Islet precursor cell (in vitro differentiated cells): ENCODE measurements at regions not wholly inside any gene's neighbourhood (a gene's known extent, or its start where the extent isn't known, plus 50 kb on each side); places are given as distances from the start of the nearest gene placed in this dataset.
A peak's percentile ranks its signal among the peaks of the same experiment; 100 is the strongest.
"Not testable (repeated sequence)": the region's sequence is repeated elsewhere in the genome, so short reads cannot be mapped to it uniquely, and the experiment has no call there.

Experiments used
- DNase-seq: peaks from one replicate; pipeline ENCODE4 v3.0.0-alpha.2; 2018

GRCh38 chr2:102871707-102872106 lies 109.9 kb downstream of the TMEM182 start:
- DNase-seq: no peak

- no peak for DNase-seq
Observed at GRCh38 chr2:102872388-102872787, 110.6 kb downstream of the TMEM182 start.

DNA sequence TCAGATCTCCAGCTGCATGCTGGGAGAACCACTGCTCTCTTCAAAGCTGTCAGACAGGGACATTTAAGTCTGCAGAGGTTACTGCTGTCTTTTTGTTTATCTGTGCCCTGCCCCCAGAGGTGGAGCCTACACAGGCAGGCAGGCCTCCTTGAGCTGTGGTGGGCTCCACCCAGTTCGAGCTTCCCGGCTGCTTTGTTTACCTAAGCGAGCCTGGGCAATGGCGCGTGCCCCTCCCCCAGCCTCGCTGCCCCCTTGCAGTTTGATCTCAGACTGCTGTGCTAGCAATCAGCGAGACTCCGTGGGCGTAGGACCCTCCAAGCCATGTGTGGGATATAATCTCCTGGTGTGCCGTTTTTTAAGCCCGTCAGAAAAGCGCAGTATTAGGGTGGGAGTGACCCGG lies 117.7 kb downstream of the TMEM182 start:
- not testable (repeated sequence) for DNase-seq

GRCh38 chr2:102880731-102881130 lies 118.9 kb downstream of the TMEM182 start:
- DNase-seq: no peak

DNA sequence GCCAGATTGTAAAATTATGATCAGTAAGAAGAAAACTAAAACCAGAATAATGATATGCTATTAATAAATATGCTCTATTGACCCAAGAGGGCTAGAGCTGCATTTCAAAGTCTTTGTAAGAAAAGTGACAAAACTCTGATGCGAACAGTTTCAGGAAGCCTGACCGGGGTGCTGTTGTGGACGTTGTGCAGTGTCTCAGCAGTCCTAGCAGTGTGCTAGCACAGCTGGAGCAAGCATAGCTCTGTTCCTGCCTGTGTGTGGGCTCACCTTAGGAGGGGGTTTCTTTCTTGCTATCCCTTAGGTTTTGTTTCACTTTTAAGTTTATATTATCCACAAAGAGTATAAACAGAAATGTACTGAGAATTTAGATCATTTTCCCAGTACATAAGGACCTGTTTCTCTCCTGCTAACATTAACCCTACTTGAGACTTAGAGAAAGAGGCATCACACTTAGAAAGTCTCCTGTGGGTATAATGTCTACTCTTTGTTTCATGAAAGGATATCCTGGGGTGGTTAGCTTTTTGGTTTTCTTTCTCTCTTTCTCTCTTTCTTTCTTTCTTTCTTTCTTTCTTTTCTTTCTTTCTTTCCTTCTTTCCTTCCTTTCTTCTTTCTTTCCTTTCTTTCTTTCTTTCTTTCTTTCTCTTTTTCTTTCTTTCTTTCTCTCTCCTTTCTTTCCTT lies 124.5 kb downstream of the TMEM182 start:
- no peak for DNase-seq

DNA sequence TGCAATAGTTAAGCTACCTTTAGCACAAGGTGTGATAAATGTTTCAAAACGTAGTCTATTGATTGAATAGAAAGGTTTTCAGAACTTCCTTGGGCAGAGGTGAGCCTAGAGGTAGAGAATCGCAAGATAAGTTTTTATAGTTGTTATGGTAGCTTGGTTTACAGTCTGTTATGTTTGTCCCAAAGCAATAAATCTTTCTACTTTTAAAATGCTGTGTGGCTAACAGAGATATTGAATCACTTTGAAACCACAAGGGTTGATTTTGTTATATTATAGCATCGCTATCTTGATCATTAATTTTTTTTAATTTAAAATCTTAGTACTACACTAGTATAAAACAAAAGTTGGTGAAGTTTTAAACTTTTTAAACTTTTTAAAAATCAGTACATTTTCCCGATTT lies 126.7 kb downstream of the TMEM182 start:
- DNase-seq: no peak

DNA sequence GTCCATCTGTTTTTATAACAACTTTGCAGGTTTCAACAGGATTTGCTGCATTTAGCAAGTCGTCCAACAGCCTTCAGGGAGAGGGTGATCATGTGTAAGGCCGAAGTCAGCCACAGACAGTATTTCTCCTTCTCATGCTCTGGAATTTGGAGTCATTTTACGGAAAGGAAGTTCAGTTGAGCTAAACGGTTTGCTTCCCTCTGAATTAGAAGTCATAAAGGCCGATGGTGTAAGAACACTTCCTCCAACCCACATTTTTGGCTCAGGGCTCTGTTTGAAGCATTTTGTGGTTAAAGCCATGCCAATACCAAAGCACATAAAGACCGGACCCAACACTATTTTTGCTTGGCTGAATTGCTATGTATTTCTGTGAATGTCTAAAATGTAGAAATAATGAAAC lies 129.5 kb downstream of the TMEM182 start:
- DNase-seq: no peak

DNA sequence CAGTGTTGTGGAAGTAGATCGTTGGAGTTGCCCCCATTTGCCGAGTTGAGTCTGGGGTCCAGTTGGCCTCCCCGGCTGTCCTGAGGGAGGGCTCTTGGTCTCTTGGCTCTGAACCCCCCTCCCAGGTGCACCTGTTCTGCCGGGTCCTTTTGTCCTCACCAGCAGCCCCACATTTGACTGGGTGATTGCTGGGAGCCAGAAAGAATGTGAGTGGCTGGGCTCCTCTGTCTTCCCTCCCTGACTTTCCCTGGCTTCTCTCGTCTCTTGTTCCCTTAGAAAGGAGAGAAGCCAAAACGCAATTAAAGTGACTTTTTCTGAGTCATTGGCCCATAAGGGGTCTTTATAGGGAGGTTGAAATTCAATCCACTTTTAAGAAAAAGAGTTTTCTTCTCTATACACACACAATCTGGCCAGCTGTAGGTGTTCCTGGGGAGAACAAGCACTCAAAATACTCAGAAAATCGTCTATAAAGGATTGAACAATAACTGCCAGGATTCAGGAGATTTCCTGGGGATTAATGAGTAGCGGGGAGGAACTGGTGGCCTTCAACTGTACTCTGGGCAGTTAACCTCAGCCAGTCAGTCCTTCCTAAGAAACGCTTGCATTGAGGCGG lies 131.0 kb downstream of the TMEM182 start:
- no peak for DNase-seq

DNA sequence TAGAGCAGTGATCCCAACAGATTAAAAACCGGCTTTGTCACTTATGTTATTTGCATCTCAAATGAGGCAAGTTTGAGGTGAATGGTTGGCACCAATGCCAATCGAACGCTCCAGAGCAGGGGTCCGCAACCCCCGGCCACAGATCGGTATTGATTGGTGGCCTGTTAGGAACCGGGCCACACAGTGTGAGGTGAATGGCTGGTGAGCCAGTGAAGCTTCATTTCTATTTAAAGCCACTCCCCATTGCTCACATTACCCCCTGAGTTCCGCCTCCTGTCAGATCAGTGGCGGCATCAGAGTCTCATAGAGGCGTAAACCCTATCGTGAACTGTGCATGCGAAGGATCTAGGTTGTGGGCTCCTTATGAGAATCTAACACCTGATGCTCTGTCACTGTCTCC lies 132.0 kb downstream of the TMEM182 start:
- DNase-seq: no peak

DNA sequence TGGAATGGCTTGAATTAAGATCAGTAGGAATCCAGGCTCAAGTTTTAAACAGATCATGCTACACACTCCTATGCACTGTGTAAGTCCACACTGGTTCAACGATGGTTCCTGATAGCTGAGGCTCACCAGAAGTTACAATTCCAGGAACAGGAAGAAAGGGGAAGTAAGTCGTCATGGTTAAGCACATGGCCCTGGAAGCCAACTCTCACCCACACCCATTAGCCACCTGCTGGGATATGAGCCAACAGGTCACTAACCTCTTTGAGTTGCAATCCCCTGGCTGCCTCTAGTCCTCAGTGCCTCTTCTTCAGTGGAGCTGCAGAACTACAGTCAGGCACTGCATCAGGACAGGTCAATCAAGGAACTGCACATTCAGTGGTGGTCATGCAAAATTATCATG lies 133.5 kb downstream of the TMEM182 start:
- no peak for DNase-seq

DNA sequence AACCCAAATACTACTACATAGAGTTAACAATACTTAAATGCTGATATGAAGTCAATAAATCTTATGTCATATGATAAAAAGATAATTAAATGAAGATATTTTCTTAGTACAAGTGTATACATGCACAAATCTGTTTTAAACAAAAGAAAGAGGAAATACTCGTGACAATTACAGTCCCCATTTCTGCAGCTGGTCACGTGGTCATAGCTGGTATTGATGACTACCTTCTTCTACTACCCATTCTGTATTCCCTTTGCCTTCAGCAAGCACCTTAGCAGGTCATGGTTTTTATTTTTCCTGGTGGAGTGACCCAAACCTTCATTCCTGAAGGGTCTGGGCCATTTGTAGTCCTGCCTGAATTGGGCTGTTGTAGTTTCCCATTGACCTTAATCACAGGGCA lies 147.4 kb downstream of the TMEM182 start:
- not testable (repeated sequence) for DNase-seq

DNA sequence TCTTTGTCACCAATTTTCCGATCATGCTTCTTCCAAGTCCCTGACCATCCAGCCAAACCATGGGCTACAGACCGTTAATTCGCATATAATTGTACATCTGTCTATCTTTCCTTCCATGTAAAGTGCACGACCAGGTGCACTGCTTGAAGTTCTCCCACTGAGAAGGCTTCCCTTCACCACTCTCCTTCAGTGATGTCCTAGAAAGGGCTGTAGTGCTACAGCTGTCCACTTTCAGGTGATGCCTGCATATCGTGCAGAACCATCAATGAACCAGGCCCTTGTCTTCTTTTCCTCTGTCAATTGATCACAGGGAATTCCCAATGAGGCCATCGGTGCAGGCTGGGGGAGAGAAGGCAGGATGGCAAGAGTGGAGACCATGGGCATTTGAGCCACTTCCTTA lies 148.9 kb downstream of the TMEM182 start:
- DNase-seq: no peak

DNA sequence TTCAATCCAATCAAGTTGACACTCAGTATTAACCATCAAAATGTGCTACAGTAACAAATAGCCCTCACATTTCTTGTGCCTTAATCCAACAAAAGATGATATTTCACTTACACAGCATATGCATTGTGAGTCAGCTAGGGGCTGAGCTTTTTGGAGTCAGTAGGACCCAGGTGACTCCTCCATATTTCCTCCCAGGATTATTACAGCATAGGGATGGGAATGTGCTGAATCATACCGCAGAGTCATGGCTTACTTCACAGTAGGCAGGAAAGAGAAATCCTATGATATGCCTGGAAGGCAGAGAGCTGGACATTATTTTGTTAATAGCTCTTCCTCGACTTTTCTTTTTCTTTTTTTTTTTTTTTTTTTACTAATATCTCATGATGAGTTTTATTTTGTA lies 153.3 kb downstream of the TMEM182 start:
- DNase-seq: no peak

DNA sequence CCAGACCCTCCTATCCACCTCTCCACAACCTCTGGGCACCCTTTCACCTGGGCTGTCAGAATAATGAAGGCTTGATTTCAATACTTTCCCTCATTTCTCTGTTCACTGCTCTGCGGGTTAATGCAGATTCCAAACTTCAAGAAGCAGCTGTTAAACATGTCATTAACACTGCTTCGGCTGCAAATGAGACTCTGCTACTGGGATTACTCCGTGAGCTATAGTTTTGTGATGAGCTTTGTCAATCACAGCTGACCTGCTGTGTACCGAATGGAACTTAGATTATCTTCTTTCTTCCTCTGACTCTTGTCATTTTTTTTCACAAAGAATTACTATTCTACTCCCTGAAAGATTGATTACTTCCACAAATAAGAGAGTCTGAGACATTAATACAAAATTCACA lies 160.5 kb downstream of the TMEM182 start:
- no peak for DNase-seq

- no peak for DNase-seq
Observed at GRCh38 chr2:102925003-102925402, 163.2 kb downstream of the TMEM182 start.

GRCh38 chr2:102927854-102928267 lies 166.0 kb downstream of the TMEM182 start:
- no peak for DNase-seq

DNA sequence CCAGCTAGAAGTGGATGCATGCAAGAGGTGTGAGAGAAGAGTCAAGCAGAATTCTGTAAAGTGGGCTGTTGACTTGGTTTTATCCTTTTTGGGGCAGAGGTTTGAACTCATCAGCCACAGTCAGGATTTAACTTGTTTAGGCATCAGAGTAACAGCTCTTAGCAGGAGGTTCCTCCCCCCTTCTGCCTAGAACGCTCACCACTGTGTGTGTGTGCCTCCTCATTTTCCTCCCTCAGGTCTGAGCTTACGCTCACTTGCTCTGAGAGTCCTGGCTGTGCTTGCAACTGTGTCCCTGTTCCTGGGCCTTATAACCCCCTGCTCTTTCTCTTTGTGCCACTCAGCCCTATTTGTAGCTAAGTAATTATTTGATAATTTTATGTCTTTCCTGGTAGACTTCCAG lies 167.9 kb downstream of the TMEM182 start:
- no peak for DNase-seq

GRCh38 chr2:102932501-102932900 lies 170.7 kb downstream of the TMEM182 start:
- peak; percentile 58 for DNase-seq

GRCh38 chr2:102939207-102939606 lies 177.4 kb downstream of the TMEM182 start:
- DNase-seq: no peak

DNA sequence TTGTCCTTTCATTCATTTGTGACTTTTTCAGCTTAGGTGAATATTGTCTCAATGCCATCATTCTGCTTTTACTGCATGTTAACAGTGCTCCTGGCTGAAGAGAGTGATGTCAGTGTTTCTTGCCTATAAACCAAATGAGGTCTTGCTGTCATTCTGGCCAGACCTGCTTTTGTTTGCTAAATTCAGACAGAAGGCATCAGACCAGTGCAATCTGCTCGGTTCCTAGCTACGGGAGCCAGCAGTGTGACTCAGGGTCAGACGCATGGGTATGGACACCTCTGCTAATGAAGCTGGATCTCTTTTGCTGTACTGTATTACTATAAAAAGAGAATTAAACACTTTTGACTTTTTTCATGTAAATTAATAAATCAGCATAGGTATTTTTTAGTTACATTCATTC lies 178.9 kb downstream of the TMEM182 start:
- DNase-seq: peak; percentile 74

DNA sequence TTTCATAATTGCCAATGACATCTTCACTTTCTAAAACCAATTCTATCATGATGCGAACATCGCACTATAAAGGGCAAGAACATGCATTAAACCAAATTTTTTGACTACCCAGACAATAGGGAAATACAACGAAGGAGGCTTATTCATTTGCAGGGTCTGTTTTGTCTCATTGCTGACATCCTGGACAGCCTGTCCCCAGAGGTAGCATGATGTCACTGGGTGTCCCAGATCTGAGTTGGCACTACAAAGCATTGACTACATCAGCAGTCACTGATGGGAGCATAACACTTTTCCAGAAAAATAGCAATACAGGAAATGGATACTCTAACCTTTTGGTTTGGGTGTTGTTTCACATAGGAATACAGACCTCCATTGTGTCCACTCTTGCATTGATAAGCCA lies 180.3 kb downstream of the TMEM182 start:
- no peak for DNase-seq

- no peak for DNase-seq
Observed at GRCh38 chr2:102943251-102943650, 181.4 kb downstream of the TMEM182 start.

DNA sequence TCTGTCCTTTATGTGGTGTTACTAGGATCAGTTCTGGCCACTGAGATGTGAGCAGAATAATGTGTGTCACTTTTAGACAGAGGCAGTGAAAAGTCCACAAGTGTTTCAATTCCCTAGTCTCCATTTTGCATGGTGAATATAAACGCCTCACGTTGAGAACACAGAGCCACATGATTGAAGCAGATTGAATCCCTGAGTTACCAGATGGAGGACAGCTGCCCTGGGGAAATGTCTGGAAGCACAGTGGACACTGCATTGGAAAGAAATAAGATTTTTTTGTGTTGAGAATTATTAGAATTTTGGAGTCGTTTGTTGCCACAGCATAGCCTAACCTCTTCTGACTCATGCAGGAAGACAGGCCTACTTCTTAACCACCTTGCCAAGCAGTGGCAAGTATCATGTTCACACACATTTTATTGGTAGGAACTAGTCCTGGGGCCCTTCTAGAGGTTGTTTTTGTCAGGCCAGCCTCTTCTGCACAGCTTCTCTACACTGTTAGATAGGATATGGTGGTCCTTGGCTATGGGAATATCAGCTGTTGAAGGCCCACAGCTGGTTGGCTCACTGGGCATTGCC lies 188.6 kb downstream of the TMEM182 start:
- no peak for DNase-seq

GRCh38 chr2:102951249-102951648 lies 189.4 kb downstream of the TMEM182 start:
- DNase-seq: no peak

- no peak for DNase-seq
Observed at GRCh38 chr2:102967451-102967850, 205.6 kb downstream of the TMEM182 start.
